ENCODE measurements at regions not wholly inside any gene's neighbourhood (a gene's known extent, or its start where the extent isn't known, plus 50 kb on each side); places are given as distances from the start of the nearest gene placed in this dataset.

DNA sequence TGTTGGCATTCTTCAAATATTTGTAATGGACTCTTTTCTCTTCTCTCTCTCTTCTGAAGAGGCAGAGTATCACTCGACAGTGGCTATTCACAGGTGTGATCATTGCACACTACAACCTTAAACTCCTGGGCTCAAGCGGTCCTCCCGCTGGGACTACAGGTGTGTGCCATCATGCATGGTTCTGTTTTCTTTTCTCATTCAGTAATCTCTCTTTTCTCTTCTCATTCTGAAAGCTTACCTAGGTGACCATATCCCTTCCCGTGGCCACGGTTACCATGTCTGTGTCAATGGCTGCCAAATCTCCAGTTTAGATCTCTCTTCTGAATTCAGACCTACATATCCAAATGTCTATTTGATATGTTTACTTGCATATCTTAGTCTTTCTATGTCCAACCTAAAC is 96.3 kb downstream of the SOX2 start:
- no peak overlapping the region for H3K4me3 ChIP-seq (ENCODE audit: low read depth, low read length)
- DNase-seq (ENCODE audit: low read depth), result no peak
- TF ChIP-seq, protein P1, sequence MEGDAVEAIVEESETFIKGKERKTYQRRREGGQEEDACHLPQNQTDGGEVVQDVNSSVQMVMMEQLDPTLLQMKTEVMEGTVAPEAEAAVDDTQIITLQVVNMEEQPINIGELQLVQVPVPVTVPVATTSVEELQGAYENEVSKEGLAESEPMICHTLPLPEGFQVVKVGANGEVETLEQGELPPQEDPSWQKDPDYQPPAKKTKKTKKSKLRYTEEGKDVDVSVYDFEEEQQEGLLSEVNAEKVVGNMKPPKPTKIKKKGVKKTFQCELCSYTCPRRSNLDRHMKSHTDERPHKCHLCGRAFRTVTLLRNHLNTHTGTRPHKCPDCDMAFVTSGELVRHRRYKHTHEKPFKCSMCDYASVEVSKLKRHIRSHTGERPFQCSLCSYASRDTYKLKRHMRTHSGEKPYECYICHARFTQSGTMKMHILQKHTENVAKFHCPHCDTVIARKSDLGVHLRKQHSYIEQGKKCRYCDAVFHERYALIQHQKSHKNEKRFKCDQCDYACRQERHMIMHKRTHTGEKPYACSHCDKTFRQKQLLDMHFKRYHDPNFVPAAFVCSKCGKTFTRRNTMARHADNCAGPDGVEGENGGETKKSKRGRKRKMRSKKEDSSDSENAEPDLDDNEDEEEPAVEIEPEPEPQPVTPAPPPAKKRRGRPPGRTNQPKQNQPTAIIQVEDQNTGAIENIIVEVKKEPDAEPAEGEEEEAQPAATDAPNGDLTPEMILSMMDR (conservative IDR thresholded peaks at IDR 0.05; ENCODE audit: low read depth, low read length), result no peak

DNA sequence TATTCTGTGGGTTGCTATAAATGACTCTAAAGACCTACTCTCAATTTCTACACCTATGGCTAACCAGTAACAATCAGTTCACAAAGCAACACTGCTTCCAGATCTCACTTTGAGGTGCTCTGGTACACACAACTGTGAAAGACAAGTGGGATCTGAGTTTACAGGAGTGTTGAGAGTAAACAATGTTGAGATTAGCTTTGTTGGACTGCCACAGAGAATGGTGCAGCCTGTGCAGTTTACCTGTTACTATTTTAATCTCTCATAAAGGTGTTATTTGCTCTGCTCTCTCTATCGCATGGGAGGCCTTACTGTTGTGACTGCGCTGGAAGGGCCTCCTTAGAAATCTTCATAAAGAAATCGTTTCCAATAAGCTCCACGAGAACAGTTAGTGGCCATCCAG is 112.0 kb downstream of the SOX2 start:
- DNase-seq (ENCODE audit: low read depth), result no peak
- TF ChIP-seq, protein P1 (conservative IDR thresholded peaks at IDR 0.05; ENCODE audit: low read depth, low read length), result no peak
- H3K4me3 ChIP-seq (ENCODE audit: low read depth, low read length), result no peak overlapping the region

DNA sequence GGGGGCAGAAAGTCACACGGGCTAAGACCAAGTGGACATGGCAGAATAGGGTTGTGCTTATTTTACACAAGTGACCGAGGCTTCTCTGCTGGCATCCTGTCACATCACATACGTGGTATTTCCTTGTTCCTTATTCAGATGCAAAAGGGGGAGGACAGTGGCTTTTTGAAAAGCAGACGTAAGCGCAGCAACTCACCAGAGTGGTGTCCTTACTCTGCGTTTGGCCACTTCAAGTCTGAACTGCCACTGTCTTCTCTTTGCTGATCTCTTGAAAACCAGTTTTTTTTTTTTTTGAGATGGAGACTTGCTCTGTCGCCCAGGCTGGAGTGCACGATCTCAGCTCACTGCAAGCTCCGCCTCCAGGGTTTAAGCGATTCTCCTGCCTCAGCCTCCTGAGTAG is 113.2 kb downstream of the SOX2 start:
- TF ChIP-seq, protein P1 (conservative IDR thresholded peaks at IDR 0.05; ENCODE audit: low read depth, low read length), result no peak
- no peak overlapping the region for H3K4me3 ChIP-seq (ENCODE audit: low read depth, low read length)
- no peak for DNase-seq (ENCODE audit: low read depth)

DNA sequence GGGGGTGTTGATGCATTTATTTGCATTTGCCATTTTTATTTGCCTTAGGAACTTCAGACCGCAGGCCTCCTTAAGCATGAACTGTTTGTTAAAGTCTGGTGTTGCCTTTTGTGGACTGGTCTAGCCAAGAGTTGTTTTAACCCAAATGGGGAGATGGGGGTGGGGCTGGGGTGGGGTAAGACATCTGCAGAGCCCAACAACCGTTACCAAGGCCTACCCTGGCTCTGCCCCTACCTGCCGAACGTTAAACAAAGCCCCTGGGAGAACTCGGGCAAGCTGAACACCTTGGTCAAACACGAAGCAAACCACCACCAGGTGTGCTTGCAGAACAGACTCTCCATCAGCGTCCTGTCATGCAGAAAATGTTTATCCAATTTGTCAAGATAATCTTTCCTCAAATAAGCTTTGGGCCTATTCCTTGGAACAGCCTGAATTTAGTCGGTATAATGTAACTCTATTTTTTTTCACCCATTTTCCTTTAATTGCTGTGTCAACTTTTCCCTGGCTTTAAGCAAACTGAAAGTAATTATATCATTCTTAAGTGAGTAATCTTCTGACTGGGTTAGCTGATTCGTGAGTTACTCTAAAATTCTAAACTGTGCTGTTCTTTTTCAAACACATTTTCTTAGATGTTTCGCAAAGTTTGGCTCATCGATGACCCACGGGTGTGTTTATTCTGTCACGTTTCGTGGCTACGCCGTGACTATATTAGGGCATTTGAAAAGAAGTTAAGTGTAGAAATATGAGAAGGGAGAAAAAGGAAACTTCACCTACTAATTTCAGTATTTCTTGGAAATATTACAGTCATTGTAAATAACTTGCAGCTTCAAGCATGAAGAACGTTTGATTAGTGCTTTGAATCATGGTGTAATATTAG is 127.6 kb downstream of the SOX2 start:
- TF ChIP-seq, protein P1 (conservative IDR thresholded peaks at IDR 0.05; ENCODE audit: low read depth, low read length), result no peak
- H3K4me3 ChIP-seq (ENCODE audit: low read depth, low read length), result peak overlapping the region; percentile 6
- DNase-seq (ENCODE audit: low read depth), result no peak

DNA sequence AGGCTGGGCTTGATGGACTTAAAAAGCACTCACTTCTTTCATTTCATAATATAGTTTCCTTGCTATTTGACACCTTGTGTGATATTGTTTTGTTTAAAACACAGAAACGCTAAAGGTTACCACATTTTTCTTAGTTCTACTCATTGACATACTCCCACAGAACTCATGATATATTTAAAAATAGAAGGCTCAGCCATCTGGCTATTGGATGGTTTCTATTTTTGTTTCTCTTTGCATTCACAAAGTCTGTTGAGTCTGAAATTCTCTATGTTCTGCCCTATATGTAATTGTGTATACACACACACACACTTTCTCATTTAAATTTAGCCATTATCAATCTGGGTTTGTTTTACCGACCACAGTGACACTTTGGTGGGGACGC is 128.2 kb downstream of the SOX2 start:
- H3K4me3 ChIP-seq (ENCODE audit: low read depth, low read length), result no peak overlapping the region
- no peak for DNase-seq (ENCODE audit: low read depth)
- TF ChIP-seq, protein P1 (conservative IDR thresholded peaks at IDR 0.05; ENCODE audit: low read depth, low read length), result no peak

DNA sequence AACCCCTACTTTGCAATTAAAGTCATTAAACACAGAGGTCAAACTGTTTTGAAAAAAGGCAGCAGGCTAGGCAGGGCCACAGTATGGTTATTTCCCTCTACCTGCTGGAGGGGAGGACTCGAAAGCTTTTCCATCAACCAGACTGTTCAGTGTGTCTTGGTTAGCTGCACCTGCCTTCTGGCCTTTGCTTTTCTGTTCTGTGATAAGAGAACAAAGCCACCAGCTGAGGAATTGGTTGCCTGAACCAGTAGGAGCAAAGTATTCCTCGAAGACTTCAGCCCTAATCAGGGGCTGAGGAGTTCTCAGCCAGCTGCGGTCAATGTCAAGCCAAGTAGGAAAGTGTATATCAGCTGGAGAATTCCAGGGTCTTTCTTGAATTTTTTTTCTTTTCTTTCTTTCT is 132.5 kb downstream of the SOX2 start:
- DNase-seq (ENCODE audit: low read depth), result no peak
- H3K4me3 ChIP-seq (ENCODE audit: low read depth, low read length), result no peak overlapping the region
- TF ChIP-seq, protein P1 (conservative IDR thresholded peaks at IDR 0.05; ENCODE audit: low read depth, low read length), result no peak

DNA sequence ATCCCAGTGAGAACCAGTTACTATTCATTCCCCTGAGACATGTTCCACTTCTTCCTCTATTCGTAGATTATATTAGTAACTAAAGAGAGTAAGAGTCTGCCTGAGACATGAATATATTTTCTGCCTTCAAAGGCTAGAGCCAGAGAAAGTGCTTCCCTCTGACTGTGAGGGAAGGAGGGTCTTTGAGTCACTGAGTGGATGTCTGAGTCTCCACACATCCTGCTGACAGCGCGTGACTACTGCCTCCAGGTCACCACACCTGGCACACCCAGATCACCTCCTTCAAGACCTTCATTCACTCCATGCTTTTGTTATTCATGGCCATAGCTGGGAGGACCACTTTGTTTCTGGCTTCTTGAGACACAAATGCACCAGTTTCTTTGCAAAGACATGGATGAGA is 135.6 kb downstream of the SOX2 start:
- TF ChIP-seq, protein P1 (conservative IDR thresholded peaks at IDR 0.05; ENCODE audit: low read depth, low read length), result no peak
- no peak for DNase-seq (ENCODE audit: low read depth)
- H3K4me3 ChIP-seq (ENCODE audit: low read depth, low read length), result no peak overlapping the region
